ENCODE measurements at regions not wholly inside any gene's neighbourhood (a gene's known extent, or its start where the extent isn't known, plus 50 kb on each side); places are given as distances from the start of the nearest gene placed in this dataset.

DNA sequence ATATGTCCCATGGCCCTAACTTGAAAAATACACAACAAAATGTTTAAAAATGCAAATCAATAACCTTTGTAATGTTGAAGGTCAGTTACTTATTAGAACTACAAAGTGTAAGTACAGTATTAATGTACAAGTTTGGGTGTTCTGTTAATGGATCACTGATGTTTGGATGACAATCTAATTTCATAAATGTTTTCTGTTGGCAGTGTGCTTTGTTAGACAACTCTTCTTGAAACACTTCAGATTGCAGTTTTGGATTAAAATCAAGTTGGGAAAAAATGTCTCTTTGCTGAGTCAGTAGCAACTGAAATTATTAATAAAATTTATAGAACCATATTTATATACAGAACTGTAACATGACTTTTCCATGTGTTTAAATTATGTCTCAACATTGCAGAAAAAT is 1063.5 kb upstream of the PCDH9 start:
- no peak for DNase-seq

DNA sequence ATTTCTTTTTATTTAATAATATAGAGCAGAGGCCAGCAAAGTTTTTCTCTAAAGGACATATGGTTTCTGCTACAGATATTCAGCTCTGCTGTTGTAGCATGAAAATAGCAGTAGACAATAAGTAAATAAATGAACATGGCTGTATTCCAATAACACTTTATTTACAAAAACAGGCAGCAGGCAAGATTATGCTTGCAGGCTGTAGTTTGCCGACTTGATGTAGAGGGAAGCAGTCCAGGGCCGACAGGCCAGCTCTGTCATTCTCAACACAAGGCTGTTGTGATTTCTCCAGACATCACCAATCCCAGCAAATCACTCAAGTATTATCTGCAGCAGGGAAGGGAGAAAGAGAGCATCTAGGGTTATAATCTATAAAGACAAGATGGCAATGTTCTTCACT is 1062.5 kb upstream of the PCDH9 start:
- DNase-seq = no peak

DNA sequence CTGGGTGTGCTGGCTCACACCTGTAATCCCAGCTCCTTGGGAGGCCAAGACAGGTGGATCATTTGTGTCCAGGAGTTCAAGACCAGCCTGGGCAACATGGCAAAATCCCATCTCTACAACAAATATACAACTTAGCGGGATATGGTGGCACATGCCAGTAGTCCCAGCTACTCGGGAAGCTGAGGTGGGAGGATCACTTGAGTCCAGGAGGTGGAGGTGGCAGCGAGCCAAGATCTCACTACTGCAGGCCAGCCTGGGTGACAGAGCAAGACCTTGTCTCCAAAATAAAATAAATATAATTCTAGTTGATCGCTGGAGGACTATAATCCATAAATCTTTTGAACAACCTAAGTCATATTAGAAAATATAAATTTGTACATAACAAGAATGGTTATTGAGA is 1061.5 kb upstream of the PCDH9 start:
- no peak for DNase-seq

DNA sequence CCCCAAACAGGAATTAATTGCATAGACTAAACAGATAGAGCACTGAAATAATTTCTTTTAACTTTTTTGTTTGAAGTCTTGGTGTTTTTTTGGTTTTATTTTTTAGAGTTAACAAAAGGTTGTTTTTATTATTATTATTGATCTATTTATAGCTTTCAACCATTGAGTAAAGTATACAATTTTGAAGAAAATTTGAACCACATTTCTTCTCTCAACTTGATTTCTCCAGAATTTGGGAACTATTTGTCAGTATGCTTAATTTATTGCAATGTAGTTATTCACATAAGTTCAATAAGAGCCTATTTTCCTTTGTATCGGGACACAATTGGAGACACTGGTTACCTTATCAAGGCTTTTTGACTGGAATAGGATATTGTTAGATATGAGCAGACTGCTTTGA is 1045.6 kb upstream of the PCDH9 start:
- DNase-seq = no peak

DNA sequence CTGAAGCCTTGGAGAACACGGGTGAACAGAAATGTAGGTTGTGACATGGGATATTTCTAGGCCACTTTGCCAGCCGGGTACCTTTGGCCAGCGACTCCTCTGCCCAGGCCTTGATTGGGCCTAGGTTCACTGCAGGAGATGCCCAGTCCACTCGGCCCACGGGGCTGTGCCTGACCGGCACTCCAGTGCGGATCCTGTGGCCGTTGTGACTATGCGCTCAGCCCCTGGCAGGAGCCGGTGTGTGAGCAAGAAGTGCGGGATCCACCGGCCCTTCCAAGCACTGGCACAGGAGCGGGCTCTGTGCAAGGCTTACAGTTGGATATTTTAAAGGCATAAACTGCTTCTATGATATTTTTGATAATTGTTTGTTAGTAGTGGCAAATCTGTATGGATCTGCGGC is 1042.5 kb upstream of the PCDH9 start:
- DNase-seq = no peak

DNA sequence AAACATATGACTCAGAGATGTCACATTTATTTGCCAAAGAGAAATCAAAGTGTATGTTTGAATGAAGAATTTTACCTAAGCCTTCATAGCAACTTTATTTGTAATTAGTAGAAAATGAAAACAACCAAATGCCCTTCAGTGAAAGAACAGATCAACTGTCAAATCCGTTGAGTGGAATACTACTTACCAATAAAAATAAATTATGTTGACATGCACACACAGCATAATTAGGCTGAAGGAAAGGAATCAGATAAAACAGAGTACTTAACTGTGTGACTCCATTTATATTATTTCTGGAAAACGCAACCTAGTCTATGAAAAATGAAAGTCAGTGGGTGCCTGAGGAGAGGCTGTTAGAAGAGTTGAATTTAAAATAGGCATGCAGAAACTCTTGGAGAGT is 1034.6 kb upstream of the PCDH9 start:
- DNase-seq = no peak

DNA sequence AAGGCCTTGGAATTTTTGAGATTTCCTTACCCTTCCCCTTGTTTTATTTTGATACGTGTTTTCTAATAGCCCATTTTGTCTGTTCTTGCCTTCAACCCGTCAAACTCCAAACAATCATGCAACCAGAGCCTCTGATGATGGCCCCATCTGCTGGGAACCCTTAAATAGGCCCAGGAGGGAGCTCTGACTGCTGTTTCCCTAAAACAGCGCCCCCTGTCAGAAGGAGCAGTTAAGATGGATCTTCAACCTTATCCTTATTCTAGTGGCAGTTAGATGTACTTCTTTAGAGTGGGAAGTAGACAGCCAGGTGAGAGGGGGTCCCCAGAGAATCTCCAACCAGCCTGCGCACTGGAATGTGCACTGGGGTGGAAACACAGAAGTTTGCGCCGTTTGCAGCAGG is 1031.0 kb upstream of the PCDH9 start:
- no peak for DNase-seq

DNA sequence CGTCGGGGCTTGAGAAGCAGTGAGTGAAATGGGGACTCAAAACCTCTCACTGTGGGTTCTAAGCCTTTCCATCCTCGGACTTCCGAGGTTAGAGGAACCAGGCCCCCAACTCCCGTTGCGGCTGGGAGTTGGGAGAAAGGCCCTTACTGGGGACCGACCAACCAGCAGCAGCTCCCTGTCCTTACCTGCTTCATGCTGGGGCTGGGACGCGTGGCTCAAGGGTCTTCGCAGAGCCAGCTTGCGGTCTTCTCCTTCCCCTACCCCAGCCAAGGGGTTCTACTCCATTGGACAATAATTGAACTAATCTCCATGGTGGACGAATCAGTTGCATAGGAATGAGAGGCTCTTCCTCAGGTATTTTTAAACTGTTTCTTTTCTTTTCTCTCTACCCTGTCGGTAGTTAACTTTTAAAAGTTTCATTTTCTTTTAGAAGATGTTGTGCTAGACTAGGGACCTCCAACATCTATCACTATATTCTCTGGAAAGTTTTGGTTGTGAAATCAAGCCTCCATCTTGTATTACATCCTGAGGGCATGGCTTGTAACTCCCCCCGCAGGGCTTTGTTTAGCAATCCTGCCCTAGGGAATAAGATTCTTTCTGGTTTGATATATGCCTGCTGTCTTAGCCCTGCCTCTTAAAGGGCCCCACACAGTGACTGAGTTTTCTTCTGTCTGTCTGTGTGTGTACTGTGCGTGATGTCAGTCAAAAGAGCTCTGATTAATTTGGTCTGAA is 1027.1 kb upstream of the PCDH9 start:
- no peak for DNase-seq

DNA sequence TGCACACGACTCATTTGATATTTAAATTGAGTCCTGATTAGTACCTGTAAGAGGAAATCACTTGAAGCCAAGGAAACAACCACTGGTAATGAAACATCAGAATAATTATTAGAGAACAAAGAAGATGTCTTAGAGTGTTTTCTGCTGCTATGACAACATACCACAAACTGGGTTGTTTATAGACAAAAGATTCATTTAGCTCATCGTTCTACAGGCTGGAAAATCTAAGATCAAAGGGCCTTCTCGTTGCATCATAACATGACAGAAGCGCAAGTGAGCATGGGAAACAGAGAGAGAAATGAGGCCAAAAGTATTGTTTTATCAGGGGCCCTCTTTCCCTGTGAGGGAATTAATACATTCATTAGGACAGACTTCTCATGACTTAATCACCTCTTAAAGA is 1024.0 kb upstream of the PCDH9 start:
- no peak for DNase-seq

DNA sequence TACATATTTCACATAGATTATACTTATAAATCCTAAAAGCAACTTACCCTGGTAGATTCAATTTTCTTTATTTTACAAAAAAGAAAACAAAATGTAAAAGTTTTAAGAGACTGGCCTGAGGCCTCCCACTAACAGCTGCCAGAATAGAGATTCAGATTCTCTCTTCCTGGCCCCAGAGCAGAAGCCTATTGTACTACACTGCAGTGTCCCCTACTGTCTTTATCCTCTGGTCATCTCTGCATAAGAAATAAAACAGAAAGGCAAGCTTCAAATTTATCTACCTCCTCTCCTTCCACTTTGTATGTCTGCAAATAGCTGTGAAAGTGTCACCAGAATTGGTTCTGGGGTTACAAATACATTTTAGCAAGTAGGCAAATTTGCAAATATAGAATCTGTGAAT is 1004.1 kb upstream of the PCDH9 start:
- no peak for DNase-seq

DNA sequence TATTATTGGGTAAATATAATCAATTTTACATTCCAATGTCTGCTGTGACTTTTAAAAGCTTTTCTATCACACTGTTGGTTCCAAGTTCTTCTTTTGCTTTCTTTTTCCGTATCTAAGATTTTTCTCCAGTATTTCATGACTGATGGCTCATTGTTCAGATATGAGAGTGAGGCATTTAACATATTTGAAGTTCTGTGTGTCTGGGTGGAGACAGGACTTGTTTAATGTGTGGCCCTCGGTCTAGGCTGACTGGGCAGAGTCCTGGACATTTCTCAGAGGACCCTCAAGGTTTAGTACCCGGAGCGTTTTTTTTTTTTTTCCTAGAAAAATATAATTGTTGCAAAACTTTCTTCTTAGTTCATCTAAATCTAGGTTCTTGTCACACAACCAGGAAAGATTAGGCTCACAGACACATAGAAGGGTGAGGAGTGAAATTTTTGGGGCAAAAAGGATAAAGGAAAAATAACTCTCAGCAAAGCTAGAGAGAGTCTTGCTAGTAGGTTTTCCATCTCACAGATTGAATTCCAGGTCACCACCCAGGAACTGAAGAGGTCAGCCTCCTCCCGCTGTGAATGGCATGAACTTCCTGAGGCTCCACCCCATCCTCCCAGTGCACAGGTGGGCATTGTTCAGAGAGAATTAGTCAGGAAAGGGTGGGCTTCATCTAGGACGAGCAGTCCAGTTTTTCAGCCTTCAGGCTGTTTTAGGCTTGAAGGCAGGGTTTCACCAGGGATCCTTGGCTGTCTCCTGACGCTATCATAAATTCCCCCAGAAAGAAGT is 1002.4 kb upstream of the PCDH9 start:
- DNase-seq = no peak

DNA sequence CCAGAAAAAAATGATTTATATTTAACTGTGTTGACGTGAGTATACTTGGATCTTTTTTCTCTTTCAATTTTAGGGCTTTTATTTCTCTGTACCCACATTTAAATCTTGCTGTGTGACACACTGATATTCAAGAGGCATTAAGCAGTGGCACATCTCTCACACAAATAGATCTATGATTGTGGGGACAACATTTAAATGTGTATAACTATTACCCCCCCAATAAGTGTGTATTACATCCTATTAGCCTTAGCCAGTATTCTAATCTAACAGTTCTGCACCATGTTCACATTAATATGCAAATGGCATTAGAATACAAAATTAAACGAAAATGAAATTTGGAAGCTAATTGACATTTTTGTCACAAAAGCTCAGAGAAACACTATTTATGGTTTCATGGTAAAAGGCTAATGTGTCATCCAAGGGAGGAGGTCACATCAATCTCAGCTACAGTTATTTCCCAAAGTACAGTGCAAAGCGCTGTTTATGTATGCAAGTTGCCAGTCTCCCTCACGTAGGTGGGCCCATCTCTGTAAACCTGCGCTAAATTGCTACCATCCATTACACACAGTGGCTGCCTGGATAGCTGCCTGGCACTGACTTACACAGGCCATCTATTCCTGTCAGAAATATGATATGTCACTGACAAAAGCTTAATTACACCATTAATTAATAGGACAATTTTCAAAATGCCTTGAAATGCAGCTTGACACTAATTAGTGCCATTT is 984.7 kb upstream of the PCDH9 start:
- no peak for DNase-seq

DNA sequence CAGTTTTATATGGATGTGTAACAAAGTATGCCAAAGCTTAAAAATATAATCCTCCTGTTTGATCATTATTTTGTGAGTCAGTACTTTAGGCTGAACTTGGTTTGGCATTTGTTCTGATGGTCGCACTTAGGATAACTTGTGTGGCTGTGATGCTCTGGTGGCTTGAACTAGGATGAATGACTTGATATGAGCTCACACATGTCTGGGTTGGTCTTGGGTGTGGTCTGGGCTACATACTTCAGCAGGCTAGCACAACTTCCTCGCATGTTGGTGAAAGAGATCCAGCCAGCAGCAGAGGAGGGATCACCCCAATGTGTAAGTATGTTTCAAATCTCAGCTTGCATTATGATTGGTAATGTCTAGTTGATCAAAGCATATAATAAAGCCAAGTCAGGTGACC is 969.1 kb upstream of the PCDH9 start:
- DNase-seq = no peak

DNA sequence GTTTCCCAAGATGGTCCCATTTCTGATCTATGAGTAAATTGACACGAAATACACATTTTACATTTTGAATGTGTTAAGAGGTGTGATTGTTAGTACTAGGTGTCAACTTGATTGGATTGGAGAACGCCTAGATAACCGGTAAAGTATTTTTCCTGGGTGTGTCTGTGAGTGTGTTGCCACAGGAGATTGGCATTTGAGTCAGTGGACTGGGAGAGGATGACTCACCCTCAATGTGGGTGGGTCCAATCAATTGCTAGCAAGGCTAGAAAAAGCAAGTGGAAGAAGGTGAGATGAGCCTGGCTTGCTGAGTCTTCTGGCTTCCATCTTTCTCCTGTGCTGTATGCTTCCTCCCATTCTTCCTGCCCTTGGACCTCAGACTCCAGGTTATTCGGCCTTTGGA is 960.7 kb upstream of the PCDH9 start:
- no peak for DNase-seq

DNA sequence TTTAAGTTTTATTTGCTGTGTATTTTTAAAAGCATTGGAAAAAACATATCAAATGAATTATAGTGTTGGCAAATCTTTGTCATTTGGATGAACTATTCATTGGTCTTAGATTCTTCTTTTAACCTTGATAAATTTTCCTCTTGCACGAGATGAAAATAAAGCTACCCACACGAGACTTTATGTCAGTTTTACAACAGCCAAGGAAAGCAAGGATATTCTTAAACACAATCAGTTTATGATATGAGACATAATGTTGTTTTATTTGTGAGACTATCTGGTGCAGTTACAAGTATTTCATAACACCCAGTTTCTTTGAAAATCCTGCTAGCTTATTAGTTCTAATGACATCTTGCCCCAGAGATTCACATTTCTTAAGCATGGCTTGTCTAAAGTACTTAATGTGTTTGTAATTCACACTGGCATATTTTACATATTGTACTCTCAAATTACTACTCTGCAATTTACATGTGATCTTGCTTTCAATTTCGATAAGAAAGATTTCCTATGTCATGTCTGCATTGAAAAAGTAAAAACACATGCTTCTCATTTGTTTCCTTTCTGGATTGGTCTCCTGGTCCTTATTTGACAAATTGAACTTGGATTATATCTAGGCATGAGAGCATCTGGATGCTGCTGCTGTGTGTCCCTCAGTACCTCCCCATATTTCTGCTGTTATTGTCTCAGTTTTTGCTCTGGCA is 955.5 kb upstream of the PCDH9 start:
- DNase-seq = no peak

DNA sequence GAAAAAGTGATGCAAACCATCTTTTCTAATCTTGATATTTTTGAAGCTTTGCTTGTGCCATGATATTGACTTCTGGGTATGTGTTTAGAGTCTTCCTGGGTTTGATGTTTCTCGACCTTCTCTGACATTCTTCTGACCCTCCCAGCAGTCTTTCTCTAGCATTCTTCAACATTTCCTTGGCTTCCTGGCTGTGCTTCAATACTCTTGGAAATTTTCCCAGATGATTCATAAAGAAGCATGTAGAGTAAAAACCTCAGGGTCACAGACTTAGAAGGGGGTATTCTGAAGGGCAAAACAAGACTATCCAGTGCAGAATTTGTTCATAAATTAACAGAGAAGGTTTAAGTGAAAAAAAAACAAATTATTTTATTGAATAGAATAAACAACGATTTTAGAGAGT is 946.3 kb upstream of the PCDH9 start:
- no peak for DNase-seq

DNA sequence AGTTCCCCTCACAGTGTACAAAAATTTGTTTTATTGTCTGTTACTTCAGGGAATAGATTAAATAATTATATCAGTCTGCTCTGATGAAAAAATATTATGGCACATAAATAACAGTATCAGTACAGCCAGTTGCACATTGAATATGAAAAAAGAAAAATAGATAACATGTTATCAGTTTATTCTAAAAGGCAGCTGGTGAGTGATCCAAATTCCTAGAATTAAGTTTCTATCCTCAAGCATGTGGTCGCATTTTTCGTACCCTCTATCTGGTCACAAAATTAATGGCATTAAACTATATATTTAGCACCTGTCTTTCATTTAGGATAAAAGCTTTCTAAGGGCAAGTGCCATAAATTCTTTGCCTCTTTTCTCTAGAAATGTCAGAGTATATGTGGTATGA is 944.8 kb upstream of the PCDH9 start:
- no peak for DNase-seq

DNA sequence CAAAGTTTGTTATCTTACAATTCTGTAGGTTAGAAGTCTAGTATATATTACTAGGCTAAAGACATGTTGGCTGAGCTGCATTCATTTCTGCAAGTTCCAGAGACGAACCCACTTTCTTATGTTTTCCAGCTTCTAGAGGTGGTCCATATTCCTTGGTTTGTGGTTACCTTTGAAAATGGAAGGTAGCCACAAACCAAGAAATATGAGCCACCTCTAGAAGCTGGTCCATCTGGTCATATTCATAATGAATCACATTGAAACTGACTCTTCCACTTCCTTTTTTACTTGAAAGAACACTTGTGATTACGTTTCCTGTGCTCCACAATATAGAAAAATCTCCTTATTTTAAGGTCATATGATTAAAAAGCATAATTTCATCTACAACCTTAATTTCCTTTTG is 943.0 kb upstream of the PCDH9 start:
- no peak for DNase-seq

DNA sequence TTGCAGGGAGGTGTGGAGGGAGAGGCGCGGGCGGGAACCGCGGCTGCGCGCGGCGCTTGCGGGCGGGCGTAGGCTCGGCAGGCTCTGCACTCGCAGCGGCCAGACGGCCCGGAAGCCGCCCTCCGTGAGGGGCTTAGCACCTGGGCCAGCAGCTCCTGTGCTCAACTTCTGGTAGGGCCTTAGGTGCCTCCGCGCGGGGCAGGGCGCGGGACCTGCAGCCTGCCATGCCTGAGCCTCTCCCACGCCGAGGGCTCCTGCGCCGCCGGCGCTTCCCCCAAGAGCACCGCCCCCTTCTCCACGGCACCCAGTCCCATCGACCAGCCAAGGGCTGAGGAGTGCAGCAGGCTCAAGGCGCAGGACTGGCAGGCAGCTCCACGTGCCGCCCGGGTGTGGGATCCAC is 940.8 kb upstream of the PCDH9 start:
- no peak for DNase-seq

DNA sequence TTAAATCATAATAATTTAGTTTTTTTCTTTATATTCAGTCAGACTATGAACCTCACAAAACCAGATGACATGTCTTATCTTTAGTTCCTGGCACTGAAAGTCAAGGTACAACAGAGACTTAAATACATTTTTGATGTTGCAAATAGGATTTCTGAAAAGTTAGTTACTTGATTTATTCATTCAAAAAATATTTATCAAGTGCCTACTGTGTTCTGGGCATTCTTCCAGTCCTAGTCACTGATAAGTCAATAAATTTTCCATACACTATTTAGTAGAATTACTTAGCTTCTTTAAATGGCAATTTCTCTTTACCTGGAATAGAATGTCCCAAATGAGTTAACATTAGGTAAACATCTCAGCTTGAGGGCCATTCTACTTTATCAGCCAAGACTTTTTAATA is 938.3 kb upstream of the PCDH9 start:
- no peak for DNase-seq

DNA sequence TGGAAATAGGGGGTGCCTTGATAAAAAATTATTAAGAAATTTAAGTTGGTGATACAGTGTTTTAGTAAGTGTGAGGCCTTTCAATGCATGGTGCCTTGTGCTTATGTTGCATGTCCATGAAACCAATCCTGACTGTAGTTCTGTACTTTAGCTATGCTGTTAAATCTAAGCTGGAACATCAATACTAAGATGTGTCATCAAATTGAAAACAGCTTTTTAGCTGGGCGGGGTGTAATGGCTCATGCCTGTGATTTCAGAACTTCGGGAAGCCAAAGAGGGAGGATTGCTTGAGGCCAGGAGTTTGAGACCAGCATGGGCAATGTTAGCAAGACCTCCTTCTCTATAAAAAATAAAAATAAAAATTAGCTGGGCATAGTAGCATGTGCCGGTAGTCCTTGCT is 930.3 kb upstream of the PCDH9 start:
- no peak for DNase-seq

DNA sequence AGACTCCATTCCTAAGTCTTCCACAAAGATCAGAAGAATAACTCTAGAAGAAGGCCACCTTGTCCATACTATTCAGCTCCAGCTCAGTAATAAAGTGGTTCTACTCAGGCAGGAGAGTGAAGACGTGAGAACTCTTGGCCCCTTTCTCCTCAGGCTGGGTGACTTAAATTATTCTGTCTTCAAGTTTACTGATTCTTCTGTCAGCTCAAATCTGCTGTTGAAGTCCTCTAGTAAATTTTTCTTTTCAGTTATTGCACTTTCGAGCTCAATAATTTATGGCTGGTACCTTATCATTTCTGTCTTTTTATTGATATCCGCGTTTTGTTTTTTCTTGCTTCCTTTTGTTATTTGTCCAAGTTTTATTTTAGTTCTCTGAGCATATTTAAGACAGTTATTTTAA is 922.3 kb upstream of the PCDH9 start:
- no peak for DNase-seq

DNA sequence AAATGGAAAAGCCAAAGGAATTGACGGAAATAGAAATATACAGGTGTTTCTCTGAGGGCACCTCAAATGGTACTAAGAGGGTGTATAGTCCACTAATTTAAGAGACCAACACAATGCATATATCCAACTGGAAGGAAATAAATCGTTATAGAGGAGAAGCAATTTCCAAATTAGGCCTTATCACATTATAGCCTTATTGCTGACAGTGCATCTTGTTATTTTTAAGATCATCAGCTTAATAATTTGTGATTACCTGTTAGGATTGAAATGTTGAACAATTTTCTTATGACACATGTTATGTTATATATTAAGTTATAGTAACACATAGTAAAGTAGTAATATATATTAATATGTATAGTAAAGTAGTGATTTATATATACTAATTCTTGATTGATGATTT is 915.7 kb upstream of the PCDH9 start:
- DNase-seq = no peak

Measured in renal pelvis (tissue), 1 donor.